Sigmoid colon (tissue), 6 donors: ENCODE measurements at regions not wholly inside any gene's neighbourhood (a gene's known extent, or its start where the extent isn't known, plus 50 kb on each side); places are given as distances from the start of the nearest gene placed in this dataset.

Experiments
- DNase-seq: peaks from one replicate; pipeline ENCODE4 v3.0.0-alpha.2; 2019
- H3K27ac ChIP-seq, 4 donors: fragments of 200-600 bp; sonication (generic); one replicate each; pipeline ENCODE4 v1.5.1; 2016 to 2019; ENCODE audit warnings: mild to moderate bottlenecking in 1 of 4
- H3K27me3 ChIP-seq, 3 donors: fragments of 200-600 bp; sonication (generic); one replicate each; pipeline ENCODE4 v1.5.1; 2019; ENCODE audit warnings: mild to moderate bottlenecking in 1 of 3
- H3K36me3 ChIP-seq, 4 donors: fragments of 200-600 bp; sonication (generic); one replicate each; pipeline ENCODE4 v1.5.1; 2016 to 2019
- H3K4me1 ChIP-seq, 4 donors: fragments of 200-600 bp; sonication (generic); one replicate each; pipeline ENCODE4 v1.5.1; 2017 to 2019
- H3K4me3 ChIP-seq, 4 donors: fragments of 200-600 bp; sonication (generic); one replicate each; pipeline ENCODE4 v1.5.1; 2017 to 2019; ENCODE audit warnings: mild to moderate bottlenecking in 2 of 4, moderate library complexity in 1 of 4
- H3K9me3 ChIP-seq, 4 donors: fragments of 200-600 bp in 3 of 4; sonication (generic) in 3 of 4; one replicate each; pipeline versions ENCODE4 v1.5.1 to v1.6.1; 2013 to 2019
- CTCF ChIP-seq, 4 experiments: fragments of 450-650 bp in 3 of 4; fragments of 200-600 bp in 1 of 4; IDR thresholded peaks; one replicate each; pipeline ENCODE4 v1.5.1; 2016 to 2019; ENCODE audit warnings: antibody characterized with exemption in 4 of 4, mild to moderate bottlenecking in 3 of 4, moderate library complexity in 2 of 4
- EP300 ChIP-seq, 4 donors: sonication (generic); formaldehyde crosslinking; IDR thresholded peaks; one replicate each; pipeline ENCODE4 v1.6.1; 2017; ENCODE audit warnings: antibody characterized with exemption in 4 of 4
- POLR2A ChIP-seq, 2 donors: fragments of 450-650 bp; IDR thresholded peaks; one replicate each; pipeline ENCODE4 v1.6.1; 2016; ENCODE audit warnings: antibody characterized with exemption in 2 of 2, mild to moderate bottlenecking in 2 of 2, moderate library complexity in 2 of 2
- POLR2AphosphoS5 ChIP-seq, 4 donors: sonication (generic); formaldehyde crosslinking; IDR thresholded peaks; one replicate each; pipeline ENCODE4 v1.6.1; 2017; ENCODE audit warnings: antibody characterized with exemption in 4 of 4
- WGBS, 2 donors: extraction: QIAGEN DNeasy Blood & Tissue Kit; methylation state at CpG; one replicate each; pipeline ENCODE4 v1.1.7; 2013; 5-methylcytosine and 5-hydroxymethylcytosine counted together
- intact Hi-C: fragments of 100-400 bp; cut with DNase I; formaldehyde crosslinking; loops from one replicate; pipeline ENCODE4 v1.15.1; 2023
- donor health status: healthy with polysubstance abuse.
- donor health status: healthy.

GRCh38 chr7:80047856-80048459, 86.7 kb upstream of the GNAI1 start:
- DNase-seq, result no peak
- Histone ChIP-seq H3K36me3 (no peaks in the 10 kb centered on the region), H3K4me3 (no peak overlapping the region), H3K9me3 (peaks cover 0 to 7% (median 0%) of the 10 kb centered on the region in 4 donors), H3K4me1 (no peaks in the 10 kb centered on the region), H3K27me3 (no peaks in the 10 kb centered on the region), H3K27ac (no peak overlapping the region)
- WGBS, 2 donors, result 19 to 53% methylated on average over 1 of the region's 1 CpG
- TF ChIP-seq CTCF (IDR thresholded peaks at IDR 0.05), result no peak
- TF ChIP-seq POLR2A (IDR thresholded peaks at IDR 0.05), result no peak
- no peak for TF ChIP-seq EP300 (IDR thresholded peaks at IDR 0.05)
- TF ChIP-seq POLR2AphosphoS5 (IDR thresholded peaks at IDR 0.05), result no peak
- intact Hi-C loops, result no loop called here

DNA sequence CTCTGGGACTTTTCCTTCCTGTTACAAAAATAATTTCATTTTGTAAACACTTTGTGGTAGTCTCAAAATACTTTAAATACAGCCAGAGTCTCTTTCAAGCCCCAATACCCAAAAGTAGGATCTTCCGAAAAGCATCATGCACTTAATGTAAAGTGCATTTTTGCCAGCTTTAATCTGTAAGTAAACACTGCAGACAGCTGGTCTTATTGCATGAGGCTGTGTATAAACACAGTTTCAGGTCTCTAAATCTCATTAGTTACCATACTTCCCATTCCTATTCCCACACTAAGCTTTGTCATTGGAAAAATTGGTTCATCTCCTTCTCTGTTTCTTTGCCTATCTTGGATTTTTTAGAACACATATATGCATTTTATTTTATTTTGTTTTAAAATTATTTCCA, 87.6 kb upstream of the GNAI1 start:
- Histone ChIP-seq H3K27ac (no peak overlapping the region), H3K27me3 (no peaks in the 10 kb centered on the region), H3K4me3 (no peak overlapping the region), H3K9me3 (peaks cover 0 to 7% (median 0%) of the 10 kb centered on the region in 4 donors), H3K4me1 (peaks cover 0 to 6% (median 0%) of the 10 kb centered on the region in 4 donors), H3K36me3 (no peaks in the 10 kb centered on the region)
- no peak for DNase-seq
- intact Hi-C loops, result no loop called here
- 74 to 81% methylated on average over 1 of the region's 1 CpG for WGBS, 2 donors
- TF ChIP-seq POLR2A (IDR thresholded peaks at IDR 0.05), result no peak
- TF ChIP-seq POLR2AphosphoS5 (IDR thresholded peaks at IDR 0.05), result no peak
- TF ChIP-seq EP300 (IDR thresholded peaks at IDR 0.05), result no peak
- TF ChIP-seq CTCF (IDR thresholded peaks at IDR 0.05), result no peak

DNA sequence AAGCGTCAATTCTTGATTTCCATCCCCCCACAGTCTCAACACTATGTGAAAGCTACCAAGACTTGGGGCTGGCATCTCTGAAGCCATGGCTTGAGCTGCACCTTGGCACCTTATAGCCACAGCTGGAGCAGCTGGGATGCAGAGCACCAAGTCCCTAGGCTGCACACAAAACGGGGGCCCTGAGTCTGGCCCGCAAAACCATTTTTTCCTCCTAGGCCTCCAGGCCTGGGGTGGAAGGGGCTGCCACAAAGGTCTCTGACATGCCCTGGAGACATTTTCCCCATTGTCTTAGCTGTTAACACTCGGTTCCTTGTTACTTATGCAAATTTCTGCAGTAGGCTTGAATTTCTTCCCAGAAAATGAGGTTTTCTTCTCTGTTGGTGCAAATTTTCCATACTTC, 89.8 kb upstream of the GNAI1 start:
- H3K4me3 ChIP-seq, result no peak overlapping the region
- no peak overlapping the region for H3K27ac ChIP-seq
- no peaks in the 10 kb centered on the region for H3K27me3 ChIP-seq
- H3K36me3 ChIP-seq, result no peaks in the 10 kb centered on the region
- no peak for DNase-seq
- TF ChIP-seq POLR2A (IDR thresholded peaks at IDR 0.05) (no peak), POLR2AphosphoS5 (IDR thresholded peaks at IDR 0.05) (no peak), CTCF (IDR thresholded peaks at IDR 0.05) (no peak), EP300 (IDR thresholded peaks at IDR 0.05) (no peak)
- H3K9me3 ChIP-seq, result peaks cover 0 to 7% (median 0%) of the 10 kb centered on the region in 4 donors
- intact Hi-C loops, result no loop called here
- WGBS, 2 donors, result 93 to 95% methylated on average over 4 of the region's 4 CpGs
- H3K4me1 ChIP-seq, result peaks cover 0 to 7% (median 0%) of the 10 kb centered on the region in 4 donors

- Histone ChIP-seq H3K36me3 (no peaks in the 10 kb centered on the region), H3K4me1 (peaks cover 0 to 16% (median 6%) of the 10 kb centered on the region in 4 donors), H3K4me3 (no peak overlapping the region), H3K9me3 (peaks cover 0 to 7% (median 0%) of the 10 kb centered on the region in 4 donors), H3K27ac (no peak overlapping the region), H3K27me3 (no peaks in the 10 kb centered on the region)
- DNase-seq, result no peak
- TF ChIP-seq POLR2AphosphoS5 (IDR thresholded peaks at IDR 0.05) (no peak), EP300 (IDR thresholded peaks at IDR 0.05) (no peak), CTCF (IDR thresholded peaks at IDR 0.05) (no peak), POLR2A (IDR thresholded peaks at IDR 0.05) (no peak)
- intact Hi-C loops, result no loop called here
- WGBS, 2 donors, result 62 to 90% methylated on average over 3 of the region's 3 CpGs
Observed at GRCh38 chr7:80040752-80041151, 93.9 kb upstream of the GNAI1 start.

GRCh38 chr7:80040335-80040734, 94.3 kb upstream of the GNAI1 start:
- Histone ChIP-seq H3K27ac (no peak overlapping the region), H3K4me3 (no peak overlapping the region), H3K9me3 (peaks cover 0 to 7% (median 0%) of the 10 kb centered on the region in 4 donors), H3K36me3 (no peaks in the 10 kb centered on the region), H3K27me3 (no peaks in the 10 kb centered on the region), H3K4me1 (peaks cover 0 to 16% (median 6%) of the 10 kb centered on the region in 4 donors)
- DNase-seq, result no peak
- TF ChIP-seq EP300 (IDR thresholded peaks at IDR 0.05) (no peak), POLR2AphosphoS5 (IDR thresholded peaks at IDR 0.05) (no peak), CTCF (IDR thresholded peaks at IDR 0.05) (no peak), POLR2A (IDR thresholded peaks at IDR 0.05) (no peak)
- intact Hi-C loops, result no loop called here
- 82 to 84% methylated on average over 2 of the region's 2 CpGs for WGBS, 2 donors
